ENCODE measurements at regions not wholly inside any gene's neighbourhood (a gene's known extent, or its start where the extent isn't known, plus 50 kb on each side); places are given as distances from the start of the nearest gene placed in this dataset.
"Not testable (repeated sequence)": the region's sequence is repeated elsewhere in the genome, so short reads cannot be mapped to it uniquely, and the experiment has no call there.

- Mint-ChIP-seq H3K4me1 (no peaks in the 10 kb centered on the region), H3K4me3 (no peak overlapping the region), H3K9me3 (peaks cover 5 to 24% (median 9%) of the 10 kb centered on the region in 5 donors), H3K27me3 (no peaks in the 10 kb centered on the region), H3K36me3 (no peaks in the 10 kb centered on the region), H3K27ac (no peak overlapping the region)
- CTCF ChIA-PET: no interaction called here
- Histone ChIP-seq H3K9me3 (ENCODE audit: low read length) (no peaks in the 10 kb centered on the region), H3K4me3 (ENCODE audit: low read length) (no peak overlapping the region), H3K27ac (ENCODE audit: low read depth, low read length) (no peak overlapping the region), H3K4me1 (ENCODE audit: insufficient read depth, low read length) (no peaks in the 10 kb centered on the region), H3K27me3 (ENCODE audit: insufficient read depth, low read length, poor library complexity, severe bottlenecking) (no peaks in the 10 kb centered on the region), H3K36me3 (ENCODE audit: insufficient read depth, low read length) (no peaks in the 10 kb centered on the region)
- no peak for DNase-seq
- POLR2A ChIA-PET: no interaction called here
These were observed 493.5 kb upstream of the IMPG1 start for GRCh38 chr6:76565932-76566331.

GRCh38 chr6:76562371-76562770, 489.9 kb upstream of the IMPG1 start:
- H3K4me1 ChIP-seq (ENCODE audit: insufficient read depth, low read length); H3K4me3 ChIP-seq (ENCODE audit: low read length); H3K27ac ChIP-seq (ENCODE audit: low read depth, low read length); H3K9me3 ChIP-seq (ENCODE audit: low read length); H3K27me3 ChIP-seq (ENCODE audit: insufficient read depth, low read length, poor library complexity, severe bottlenecking); H3K36me3 ChIP-seq (ENCODE audit: insufficient read depth, low read length); CTCF ChIA-PET; H3K27me3 Mint-ChIP-seq; H3K4me3 Mint-ChIP-seq; DNase-seq; H3K27ac Mint-ChIP-seq; H3K4me1 Mint-ChIP-seq; H3K36me3 Mint-ChIP-seq; POLR2A ChIA-PET; H3K9me3 Mint-ChIP-seq: not testable (repeated sequence)

- H3K4me1 ChIP-seq (ENCODE audit: insufficient read depth, low read length); H3K27ac Mint-ChIP-seq; H3K36me3 ChIP-seq (ENCODE audit: insufficient read depth, low read length); H3K9me3 ChIP-seq (ENCODE audit: low read length); POLR2A ChIA-PET; H3K27me3 ChIP-seq (ENCODE audit: insufficient read depth, low read length, poor library complexity, severe bottlenecking); H3K9me3 Mint-ChIP-seq; H3K27me3 Mint-ChIP-seq; H3K27ac ChIP-seq (ENCODE audit: low read depth, low read length); H3K4me1 Mint-ChIP-seq; CTCF ChIA-PET; DNase-seq; H3K4me3 ChIP-seq (ENCODE audit: low read length); H3K36me3 Mint-ChIP-seq; H3K4me3 Mint-ChIP-seq: not testable (repeated sequence)
These were observed 488.6 kb upstream of the IMPG1 start for GRCh38 chr6:76560851-76561755.

- no peak for DNase-seq
- Mint-ChIP-seq H3K4me3 (no peak overlapping the region), H3K9me3 (peaks cover 0 to 4% (median 2%) of the 10 kb centered on the region in 5 donors), H3K27ac (peak overlapping the region in 1 of 8 donors; percentile 27), H3K4me1 (no peaks in the 10 kb centered on the region), H3K27me3 (peaks cover 0 to 2% of the 10 kb centered on the region in 2 donors), H3K36me3 (no peaks in the 10 kb centered on the region)
- Histone ChIP-seq H3K4me1 (ENCODE audit: insufficient read depth, low read length) (no peaks in the 10 kb centered on the region), H3K4me3 (ENCODE audit: low read length) (no peak overlapping the region), H3K9me3 (ENCODE audit: low read length) (no peaks in the 10 kb centered on the region), H3K36me3 (ENCODE audit: insufficient read depth, low read length) (no peaks in the 10 kb centered on the region), H3K27ac (ENCODE audit: low read depth, low read length) (no peak overlapping the region), H3K27me3 (ENCODE audit: insufficient read depth, low read length, poor library complexity, severe bottlenecking) (no peaks in the 10 kb centered on the region)
- ChIA-PET CTCF (no interaction called here), POLR2A (no interaction called here)
These were observed 480.8 kb upstream of the IMPG1 start for GRCh38 chr6:76553256-76553655.

- Histone ChIP-seq H3K36me3 (ENCODE audit: insufficient read depth, low read length) (no peaks in the 10 kb centered on the region), H3K27ac (ENCODE audit: low read depth, low read length) (no peak overlapping the region), H3K4me1 (ENCODE audit: insufficient read depth, low read length) (no peaks in the 10 kb centered on the region), H3K27me3 (ENCODE audit: insufficient read depth, low read length, poor library complexity, severe bottlenecking) (no peaks in the 10 kb centered on the region), H3K9me3 (ENCODE audit: low read length) (no peaks in the 10 kb centered on the region), H3K4me3 (ENCODE audit: low read length) (no peak overlapping the region)
- Mint-ChIP-seq H3K4me3 (no peak overlapping the region), H3K9me3 (peaks cover 0 to 4% (median 2%) of the 10 kb centered on the region in 5 donors), H3K4me1 (no peaks in the 10 kb centered on the region), H3K36me3 (no peaks in the 10 kb centered on the region), H3K27ac (no peak overlapping the region), H3K27me3 (peaks cover 0 to 2% of the 10 kb centered on the region in 2 donors)
- DNase-seq: no peak
- POLR2A ChIA-PET: no interaction called here
- CTCF ChIA-PET: no interaction called here
These were observed 479.8 kb upstream of the IMPG1 start for GRCh38 chr6:76552268-76552667.

GRCh38 chr6:76533661-76534060, 461.2 kb upstream of the IMPG1 start:
- ChIA-PET CTCF (no interaction called here), POLR2A (no interaction called here)
- Histone ChIP-seq H3K27me3 (ENCODE audit: insufficient read depth, low read length, poor library complexity, severe bottlenecking) (no peaks in the 10 kb centered on the region), H3K4me3 (ENCODE audit: low read length) (no peak overlapping the region), H3K9me3 (ENCODE audit: low read length) (no peaks in the 10 kb centered on the region), H3K36me3 (ENCODE audit: insufficient read depth, low read length) (no peaks in the 10 kb centered on the region), H3K27ac (ENCODE audit: low read depth, low read length) (no peak overlapping the region), H3K4me1 (ENCODE audit: insufficient read depth, low read length) (no peaks in the 10 kb centered on the region)
- Mint-ChIP-seq H3K4me1 (no peaks in the 10 kb centered on the region), H3K4me3 (no peak overlapping the region), H3K9me3 (peaks cover 11 to 25% (median 20%) of the 10 kb centered on the region in 5 donors), H3K36me3 (no peaks in the 10 kb centered on the region), H3K27me3 (no peaks in the 10 kb centered on the region), H3K27ac (no peak overlapping the region)
- DNase-seq: no peak

GRCh38 chr6:76532647-76533046, 460.2 kb upstream of the IMPG1 start:
- Histone ChIP-seq H3K4me1 (ENCODE audit: insufficient read depth, low read length) (no peaks in the 10 kb centered on the region), H3K36me3 (ENCODE audit: insufficient read depth, low read length) (no peaks in the 10 kb centered on the region), H3K4me3 (ENCODE audit: low read length) (no peak overlapping the region), H3K9me3 (ENCODE audit: low read length) (no peaks in the 10 kb centered on the region), H3K27ac (ENCODE audit: low read depth, low read length) (no peak overlapping the region), H3K27me3 (ENCODE audit: insufficient read depth, low read length, poor library complexity, severe bottlenecking) (no peaks in the 10 kb centered on the region)
- POLR2A ChIA-PET: no interaction called here
- no peaks in the 10 kb centered on the region for H3K4me1 Mint-ChIP-seq
- no peak for DNase-seq
- H3K27me3 Mint-ChIP-seq: no peaks in the 10 kb centered on the region
- no peak overlapping the region for H3K27ac Mint-ChIP-seq
- H3K36me3 Mint-ChIP-seq: no peaks in the 10 kb centered on the region
- no peak overlapping the region for H3K4me3 Mint-ChIP-seq
- CTCF ChIA-PET: no interaction called here
- H3K9me3 Mint-ChIP-seq: peaks cover 9 to 23% (median 20%) of the 10 kb centered on the region in 5 donors

GRCh38 chr6:76518443-76518842, 446.0 kb upstream of the IMPG1 start:
- DNase-seq: no peak
- no peak overlapping the region for H3K27ac Mint-ChIP-seq
- POLR2A ChIA-PET: no interaction called here
- CTCF ChIA-PET: no interaction called here
- no peaks in the 10 kb centered on the region for H3K4me1 Mint-ChIP-seq
- no peak overlapping the region for H3K27ac ChIP-seq (ENCODE audit: low read depth, low read length)
- no peak overlapping the region for H3K4me3 ChIP-seq (ENCODE audit: low read length)
- H3K4me3 Mint-ChIP-seq: no peak overlapping the region
- H3K9me3 Mint-ChIP-seq: peaks cover 2 to 31% (median 6%) of the 10 kb centered on the region in 5 donors
- no peaks in the 10 kb centered on the region for H3K27me3 ChIP-seq (ENCODE audit: insufficient read depth, low read length, poor library complexity, severe bottlenecking)
- H3K36me3 ChIP-seq (ENCODE audit: insufficient read depth, low read length): no peaks in the 10 kb centered on the region
- H3K27me3 Mint-ChIP-seq: no peaks in the 10 kb centered on the region
- no peaks in the 10 kb centered on the region for H3K4me1 ChIP-seq (ENCODE audit: insufficient read depth, low read length)
- no peaks in the 10 kb centered on the region for H3K36me3 Mint-ChIP-seq
- no peaks in the 10 kb centered on the region for H3K9me3 ChIP-seq (ENCODE audit: low read length)

Data from CD8-positive, alpha-beta memory T cell (primary cell).